Keratinocyte (primary cell): ENCODE measurements at regions not wholly inside any gene's neighbourhood (a gene's known extent, or its start where the extent isn't known, plus 50 kb on each side); places are given as distances from the start of the nearest gene placed in this dataset.

ENCODE experiments used
- EZH2 ChIP-seq: IDR thresholded peaks from one replicate; pipeline ENCODE4 v1.6.1; 2012; ENCODE audit warnings: inconsistent platforms, mild to moderate bottlenecking, low read length, moderate library complexity
- TF ChIP-seq, protein P1 (sequence below), 3 experiments: IDR thresholded peaks in 1 of 3; conservative IDR thresholded peaks in 1 of 3; optimal IDR thresholded peaks in 1 of 3; 2 replicates in 2 of 3; 3 replicates in 1 of 3; pipeline versions ENCODE3 to v1.5.1; 2011; ENCODE audit warnings: low read length in 3 of 3, mild to moderate bottlenecking in 3 of 3, moderate library complexity in 2 of 3, control low read depth in 1 of 3, inconsistent platforms in 1 of 3; ENCODE audit not compliant: insufficient read depth in 2 of 3; ENCODE audit errors: extremely low read depth in 1 of 3

DNA sequence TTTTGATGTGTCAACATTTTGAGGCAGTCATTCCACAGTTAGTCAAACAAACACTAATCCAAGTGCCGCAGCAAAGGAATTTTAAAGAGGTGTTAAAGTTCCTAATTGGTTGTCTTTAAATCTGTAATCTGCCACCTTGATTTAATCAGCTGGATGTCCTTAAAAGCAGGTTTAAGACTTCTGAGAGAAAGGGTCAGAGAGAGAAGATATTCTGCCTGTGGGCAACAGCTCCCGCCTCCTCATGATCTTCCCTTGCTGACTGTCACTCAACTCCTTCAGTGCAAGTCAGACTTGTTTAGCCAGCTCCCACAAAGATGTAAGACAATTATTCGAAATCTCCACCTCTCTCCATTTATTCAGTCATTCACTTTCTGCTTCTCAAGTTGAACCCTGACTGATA, 92.6 kb upstream of the MYRIP start:
- TF ChIP-seq, protein P1, sequence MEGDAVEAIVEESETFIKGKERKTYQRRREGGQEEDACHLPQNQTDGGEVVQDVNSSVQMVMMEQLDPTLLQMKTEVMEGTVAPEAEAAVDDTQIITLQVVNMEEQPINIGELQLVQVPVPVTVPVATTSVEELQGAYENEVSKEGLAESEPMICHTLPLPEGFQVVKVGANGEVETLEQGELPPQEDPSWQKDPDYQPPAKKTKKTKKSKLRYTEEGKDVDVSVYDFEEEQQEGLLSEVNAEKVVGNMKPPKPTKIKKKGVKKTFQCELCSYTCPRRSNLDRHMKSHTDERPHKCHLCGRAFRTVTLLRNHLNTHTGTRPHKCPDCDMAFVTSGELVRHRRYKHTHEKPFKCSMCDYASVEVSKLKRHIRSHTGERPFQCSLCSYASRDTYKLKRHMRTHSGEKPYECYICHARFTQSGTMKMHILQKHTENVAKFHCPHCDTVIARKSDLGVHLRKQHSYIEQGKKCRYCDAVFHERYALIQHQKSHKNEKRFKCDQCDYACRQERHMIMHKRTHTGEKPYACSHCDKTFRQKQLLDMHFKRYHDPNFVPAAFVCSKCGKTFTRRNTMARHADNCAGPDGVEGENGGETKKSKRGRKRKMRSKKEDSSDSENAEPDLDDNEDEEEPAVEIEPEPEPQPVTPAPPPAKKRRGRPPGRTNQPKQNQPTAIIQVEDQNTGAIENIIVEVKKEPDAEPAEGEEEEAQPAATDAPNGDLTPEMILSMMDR (optimal IDR thresholded peaks at IDR 0.05 in 1 of 3, IDR thresholded peaks at IDR 0.05 in 1 of 3, conservative IDR thresholded peaks at IDR 0.05 in 1 of 3; ENCODE audit: extremely low read depth in 1 of 3, insufficient read depth in 2 of 3, low read length in 3 of 3) = no peak
- no peak for TF ChIP-seq EZH2
